ENCODE measurements at regions not wholly inside any gene's neighbourhood (a gene's known extent, or its start where the extent isn't known, plus 50 kb on each side); places are given as distances from the start of the nearest gene placed in this dataset.

DNA sequence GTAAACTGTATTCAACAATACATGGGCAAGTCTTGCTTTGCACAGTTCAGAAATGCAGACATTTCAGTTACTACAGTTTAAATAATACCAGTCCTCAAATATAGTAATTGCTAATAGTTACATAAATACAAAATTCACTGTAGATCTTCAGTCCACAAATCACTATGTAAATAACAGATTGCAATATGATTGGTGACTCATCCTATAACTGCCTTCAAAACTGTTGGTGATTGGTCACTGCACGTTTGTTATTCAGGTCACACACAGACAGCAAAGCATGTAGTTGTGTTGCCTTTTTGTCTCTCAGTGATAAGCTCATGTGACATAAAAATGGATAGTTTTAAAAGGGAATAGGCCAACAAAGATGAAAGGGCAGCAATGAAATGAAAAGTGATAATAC is 186.5 kb upstream of the CTTNBP2NL start:
- TF ChIP-seq CTCF (IDR thresholded peaks at IDR 0.05; ENCODE audit: control extremely low read depth, extremely low read depth, low read depth, missing control alignments) = no peak
- POLR2A ChIA-PET = no interaction called here
- DNase-seq (ENCODE audit: extremely low spot score) = no peak
- CTCF ChIA-PET = no interaction called here

GRCh38 chr1:112219267-112219666 is 176.7 kb upstream of the CTTNBP2NL start:
- DNase-seq (ENCODE audit: extremely low spot score) = no peak
- TF ChIP-seq CTCF (IDR thresholded peaks at IDR 0.05; ENCODE audit: control extremely low read depth, extremely low read depth, low read depth, missing control alignments) = no peak
- CTCF ChIA-PET = interaction anchor here (0.8 kb wide), 1 partner anchor 10 kb away, joined by 3 read pairs; no protein-coding TSS in a partner anchor
- POLR2A ChIA-PET = no interaction called here

- POLR2A ChIA-PET = no interaction called here
- CTCF ChIA-PET = no interaction called here
- DNase-seq (ENCODE audit: extremely low spot score) = no peak
- TF ChIP-seq CTCF (IDR thresholded peaks at IDR 0.05; ENCODE audit: control extremely low read depth, extremely low read depth, low read depth, missing control alignments) = no peak
Observed at GRCh38 chr1:112230232-112230631, 165.8 kb upstream of the CTTNBP2NL start.

DNA sequence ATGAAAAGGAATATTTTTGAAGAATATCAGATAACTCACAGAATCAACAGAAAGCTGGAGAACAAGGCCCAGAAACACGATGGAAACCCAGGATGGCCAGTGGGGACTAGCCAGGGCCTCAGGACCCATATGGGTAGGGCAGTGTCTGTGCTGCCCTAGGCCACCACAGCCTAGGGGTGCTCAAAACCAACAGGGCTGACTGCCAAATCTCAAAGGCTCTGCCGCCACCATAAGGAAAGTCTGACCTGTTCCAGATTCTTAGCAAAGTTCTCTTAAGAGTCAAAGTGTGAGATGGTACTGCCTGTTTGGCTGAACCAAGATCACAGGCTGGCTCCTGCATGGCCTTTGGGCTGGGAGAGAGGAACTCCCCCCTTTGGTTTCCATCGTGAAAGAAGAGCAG is 164.7 kb upstream of the CTTNBP2NL start:
- no peak for TF ChIP-seq CTCF (IDR thresholded peaks at IDR 0.05; ENCODE audit: control extremely low read depth, extremely low read depth, low read depth, missing control alignments)
- ChIA-PET POLR2A (no interaction called here), CTCF (no interaction called here)
- no peak for DNase-seq (ENCODE audit: extremely low spot score)

- no peak for TF ChIP-seq CTCF (IDR thresholded peaks at IDR 0.05; ENCODE audit: control extremely low read depth, extremely low read depth, low read depth, missing control alignments)
- ChIA-PET CTCF (interaction anchor here (1.2 kb wide), 1 partner anchor 13 kb away, joined by 3 read pairs; no protein-coding TSS in a partner anchor), POLR2A (no interaction called here)
- no peak for DNase-seq (ENCODE audit: extremely low spot score)
Observed at GRCh38 chr1:112232848-112233247, 163.2 kb upstream of the CTTNBP2NL start.

GRCh38 chr1:112234710-112235109 is 161.3 kb upstream of the CTTNBP2NL start:
- POLR2A ChIA-PET = no interaction called here
- TF ChIP-seq CTCF (IDR thresholded peaks at IDR 0.05; ENCODE audit: control extremely low read depth, extremely low read depth, low read depth, missing control alignments) = no peak
- DNase-seq (ENCODE audit: extremely low spot score) = no peak
- CTCF ChIA-PET = interaction anchor here (1.0 kb wide), 1 partner anchor 30 kb away, joined by 3 read pairs; no protein-coding TSS in a partner anchor
